HG03521 (cell line): ENCODE measurements at regions not wholly inside any gene's neighbourhood (a gene's known extent, or its start where the extent isn't known, plus 50 kb on each side); places are given as distances from the start of the nearest gene placed in this dataset.

Experiments used
- ATAC-seq: cut with Tn5 transposase; IDR thresholded peaks from one replicate; pipeline ENCODE4 v1.9.1; 2021; ENCODE audit warnings: mild to moderate bottlenecking, moderate library complexity; ENCODE audit not compliant: unreplicated experiment

- no peak for ATAC-seq
These were observed 119.6 kb downstream of the MTX2 start for GRCh38 chr2:176388861-176389260.

GRCh38 chr2:176390276-176391147, 121.3 kb downstream of the MTX2 start:
- ATAC-seq: no peak

- no peak for ATAC-seq
These were observed 121.8 kb downstream of the MTX2 start for GRCh38 chr2:176391148-176391419.

- ATAC-seq: no peak
These were observed 123.0 kb downstream of the MTX2 start for GRCh38 chr2:176392249-176392648.

GRCh38 chr2:176392744-176393414, 123.6 kb downstream of the MTX2 start:
- ATAC-seq: no peak

- ATAC-seq: no peak
These were observed 126.1 kb downstream of the MTX2 start for GRCh38 chr2:176395273-176395854.

- no peak for ATAC-seq
These were observed 129.2 kb downstream of the MTX2 start for GRCh38 chr2:176398243-176399073.

- no peak for ATAC-seq
These were observed 129.9 kb downstream of the MTX2 start for GRCh38 chr2:176399074-176399598.

- ATAC-seq: peak; percentile 79
These were observed 136.2 kb downstream of the MTX2 start for GRCh38 chr2:176405477-176405876.

GRCh38 chr2:176407706-176408105, 138.5 kb downstream of the MTX2 start:
- no peak for ATAC-seq

- no peak for ATAC-seq
These were observed 140.4 kb downstream of the MTX2 start for GRCh38 chr2:176409671-176410070.

- no peak for ATAC-seq
These were observed 142.9 kb downstream of the MTX2 start for GRCh38 chr2:176412136-176412535.

- ATAC-seq: no peak
These were observed 144.5 kb downstream of the MTX2 start for GRCh38 chr2:176413786-176414185.

- ATAC-seq: no peak
These were observed 145.4 kb downstream of the MTX2 start for GRCh38 chr2:176414641-176415040.

GRCh38 chr2:176415174-176415895, 146.1 kb downstream of the MTX2 start:
- no peak for ATAC-seq

- ATAC-seq: no peak
These were observed 146.8 kb downstream of the MTX2 start for GRCh38 chr2:176415937-176416499.

GRCh38 chr2:176418768-176419167, 149.5 kb downstream of the MTX2 start:
- no peak for ATAC-seq

- no peak for ATAC-seq
These were observed 150.4 kb downstream of the MTX2 start for GRCh38 chr2:176419591-176420071.

GRCh38 chr2:176421297-176422050, 152.2 kb downstream of the MTX2 start:
- ATAC-seq: no peak
